ENCODE measurements at regions not wholly inside any gene's neighbourhood (a gene's known extent, or its start where the extent isn't known, plus 50 kb on each side); places are given as distances from the start of the nearest gene placed in this dataset.
"Not testable (repeated sequence)": the region's sequence is repeated elsewhere in the genome, so short reads cannot be mapped to it uniquely, and the experiment has no call there.

- not testable (repeated sequence) for H3K9me2 ChIP-seq (ENCODE audit: insufficient read depth); H3K4me1 Mint-ChIP-seq; H3F3A ChIP-seq (replicated peaks; ENCODE audit: low read depth); H3K27me3 Mint-ChIP-seq (ENCODE audit: insufficient read depth, low read depth, poor library complexity); H3K27ac Mint-ChIP-seq; H3K4me3 Mint-ChIP-seq; H3K4me2 ChIP-seq; H3K36me3 ChIP-seq (ENCODE audit: insufficient read depth); H3K27ac ChIP-seq (ENCODE audit: low read depth); DNase-seq (ENCODE audit: low spot score); H3K79me2 ChIP-seq (replicated peaks; ENCODE audit: insufficient read depth); H3K27me3 ChIP-seq (ENCODE audit: insufficient read depth); H3K4me1 ChIP-seq (ENCODE audit: insufficient read depth); H3K36me3 Mint-ChIP-seq (ENCODE audit: low read depth); H4K20me1 ChIP-seq (replicated peaks; ENCODE audit: insufficient read depth); H3K9me3 Mint-ChIP-seq; H3K4me3 ChIP-seq; H2AFZ ChIP-seq; ATAC-seq
Observed at GRCh38 chr2:210950434-210951060, 394.1 kb downstream of the CPS1 start.

- H3K4me2 ChIP-seq, result no peak overlapping the region
- ATAC-seq, result no peak
- no peak for TF ChIP-seq REST (IDR thresholded peaks at IDR 0.05; ENCODE audit: unreplicated experiment)
- no peak for TF ChIP-seq ZNF331 (CRISPR knock-in tag; IDR thresholded peaks at IDR 0.05; ENCODE audit: low read depth)
- TF ChIP-seq NANOG (IDR thresholded peaks at IDR 0.05; ENCODE audit: borderline replicate concordance), result no peak
- TF ChIP-seq EZH2 (IDR thresholded peaks at IDR 0.05; ENCODE audit: low read depth, unreplicated experiment), result no peak
- no peak for TF ChIP-seq STAT1 (IDR thresholded peaks at IDR 0.05; ENCODE audit: unreplicated experiment)
- no peak for TF ChIP-seq EZH2phosphoT487 (IDR thresholded peaks at IDR 0.05; ENCODE audit: unreplicated experiment)
- TF ChIP-seq JUNB (IDR thresholded peaks at IDR 0.05; ENCODE audit: unreplicated experiment), result no peak
- no peak for TF ChIP-seq CREB1 (CRISPR knock-in tag; IDR thresholded peaks at IDR 0.05; ENCODE audit: low read depth)
- no peak for TF ChIP-seq ZNF462 (CRISPR knock-in tag; IDR thresholded peaks at IDR 0.05)
- no peak for TF ChIP-seq ETS1 (IDR thresholded peaks at IDR 0.05)
Observed at GRCh38 chr2:210954386-210954907, 398.0 kb downstream of the CPS1 start.

More at GRCh38 chr2:210954386-210954907, 398.0 kb downstream of the CPS1 start:
- Mint-ChIP-seq H3K4me1 (no peaks in the 10 kb centered on the region), H3K27me3 (ENCODE audit: insufficient read depth, low read depth, poor library complexity) (no peaks in the 10 kb centered on the region), H3K36me3 (ENCODE audit: low read depth) (no peaks in the 10 kb centered on the region), H3K27ac (no peak overlapping the region), H3K4me3 (no peak overlapping the region), H3K9me3 (no peaks in the 10 kb centered on the region; the same call in 2 of the 3 replicates)
- H3K27me3 ChIP-seq (ENCODE audit: insufficient read depth), result no peaks in the 10 kb centered on the region
- no peaks in the 10 kb centered on the region for H3K9me2 ChIP-seq (ENCODE audit: insufficient read depth)
- no peak overlapping the region for H2AFZ ChIP-seq
- no peak for DNase-seq (ENCODE audit: low spot score)
- no peaks in the 10 kb centered on the region for H3K4me1 ChIP-seq (ENCODE audit: insufficient read depth)
- H3K27ac ChIP-seq (ENCODE audit: low read depth), result no peak overlapping the region
- no peaks in the 10 kb centered on the region for H4K20me1 ChIP-seq (replicated peaks; ENCODE audit: insufficient read depth)
- no peaks in the 10 kb centered on the region for H3K79me2 ChIP-seq (replicated peaks; ENCODE audit: insufficient read depth)
- no peaks in the 10 kb centered on the region for H3K36me3 ChIP-seq (ENCODE audit: insufficient read depth)
- no peak overlapping the region for H3K4me3 ChIP-seq
- H3F3A ChIP-seq (replicated peaks; ENCODE audit: low read depth), result no peaks in the 10 kb centered on the region

Data from GM23338 (cell line).